HG02798 (cell line): ENCODE measurements at regions not wholly inside any gene's neighbourhood (a gene's known extent, or its start where the extent isn't known, plus 50 kb on each side); places are given as distances from the start of the nearest gene placed in this dataset.
"Not testable (repeated sequence)": the region's sequence is repeated elsewhere in the genome, so short reads cannot be mapped to it uniquely, and the experiment has no call there.

Experiments used
- ATAC-seq: cut with Tn5 transposase; IDR thresholded peaks from one replicate; pipeline ENCODE4 v1.9.1; 2021; ENCODE audit warnings: mild to moderate bottlenecking; ENCODE audit not compliant: unreplicated experiment, poor library complexity

DNA sequence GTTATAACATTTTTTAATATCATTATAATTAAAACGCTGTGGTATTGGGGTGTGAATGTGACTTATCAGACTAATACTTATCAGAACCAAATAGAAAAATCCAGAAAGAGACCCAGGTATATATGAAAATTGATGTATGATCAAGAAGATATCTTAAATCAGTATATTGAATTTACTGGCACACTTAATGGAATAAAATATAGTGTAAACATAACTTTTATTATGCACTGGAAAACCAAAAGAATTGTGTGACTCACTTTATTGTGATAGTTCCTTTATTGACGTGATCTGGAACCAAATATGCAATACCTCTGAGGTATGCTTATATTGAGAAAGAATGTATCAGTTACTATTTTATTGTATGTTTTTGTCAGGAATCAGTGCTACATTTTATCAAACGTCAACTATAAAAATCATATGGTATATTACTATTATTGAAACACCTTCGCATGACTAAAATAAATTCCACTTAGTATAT lies 250.7 kb upstream of the SPOPL start:
- ATAC-seq = not testable (repeated sequence)

GRCh38 chr2:138252587-138252986 lies 249.0 kb upstream of the SPOPL start:
- no peak for ATAC-seq

GRCh38 chr2:138255670-138256069 lies 245.9 kb upstream of the SPOPL start:
- no peak for ATAC-seq

DNA sequence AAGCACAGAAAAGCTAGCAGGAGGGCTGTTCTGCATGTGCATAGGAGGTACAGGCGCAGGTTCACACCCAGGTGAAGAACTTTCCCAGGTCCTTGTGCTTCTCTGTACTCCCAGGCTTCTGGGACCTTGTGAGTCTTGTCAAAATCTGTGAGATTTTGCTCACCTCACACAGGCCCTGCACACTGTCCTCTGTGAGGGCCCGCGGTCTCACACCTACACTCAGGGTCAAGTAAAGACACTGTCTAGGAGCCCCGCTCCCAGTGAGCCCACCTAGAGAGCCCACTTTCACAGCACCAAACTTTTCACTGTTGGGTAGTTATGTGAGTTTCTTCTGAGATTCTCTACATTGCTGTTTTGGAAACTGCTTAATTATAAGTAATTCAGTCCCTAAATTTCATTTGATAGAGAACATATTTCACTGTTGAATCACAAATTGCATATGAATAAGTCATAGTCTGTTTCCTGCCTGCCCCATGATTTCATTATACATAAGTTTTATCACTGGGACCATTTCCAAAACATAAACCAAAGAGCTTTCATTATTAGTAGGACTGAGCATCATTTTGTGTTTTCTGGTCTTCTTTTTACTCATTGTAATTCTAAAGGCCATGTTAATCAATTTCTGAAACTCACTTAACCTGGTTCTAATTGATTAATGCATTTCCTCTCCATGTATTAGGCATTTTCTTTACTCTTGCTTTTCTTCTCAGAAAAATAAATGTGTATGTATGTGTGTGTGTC lies 234.2 kb upstream of the SPOPL start:
- ATAC-seq = peak; percentile 78

DNA sequence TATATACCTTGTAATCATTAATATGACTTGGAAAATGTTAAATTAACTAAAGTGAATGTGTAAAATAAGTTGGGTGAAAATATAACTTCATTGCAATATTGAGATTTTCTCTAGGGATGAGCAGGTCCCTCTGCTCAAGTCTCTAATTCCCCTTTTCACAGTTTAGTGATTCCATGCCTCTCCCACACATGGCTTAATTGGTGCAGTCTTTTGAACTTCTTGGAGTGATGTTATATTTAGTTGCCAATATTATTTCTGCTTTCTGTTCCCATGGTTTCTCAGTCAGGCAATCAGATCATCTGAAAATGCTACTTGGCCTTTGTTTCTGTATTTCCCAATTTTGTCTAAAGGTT lies 233.7 kb upstream of the SPOPL start:
- peak; percentile 22 for ATAC-seq

GRCh38 chr2:138269765-138270164 lies 231.8 kb upstream of the SPOPL start:
- no peak for ATAC-seq

GRCh38 chr2:138271467-138271866 lies 230.1 kb upstream of the SPOPL start:
- ATAC-seq = no peak

GRCh38 chr2:138272524-138273195 lies 228.9 kb upstream of the SPOPL start:
- ATAC-seq = no peak

DNA sequence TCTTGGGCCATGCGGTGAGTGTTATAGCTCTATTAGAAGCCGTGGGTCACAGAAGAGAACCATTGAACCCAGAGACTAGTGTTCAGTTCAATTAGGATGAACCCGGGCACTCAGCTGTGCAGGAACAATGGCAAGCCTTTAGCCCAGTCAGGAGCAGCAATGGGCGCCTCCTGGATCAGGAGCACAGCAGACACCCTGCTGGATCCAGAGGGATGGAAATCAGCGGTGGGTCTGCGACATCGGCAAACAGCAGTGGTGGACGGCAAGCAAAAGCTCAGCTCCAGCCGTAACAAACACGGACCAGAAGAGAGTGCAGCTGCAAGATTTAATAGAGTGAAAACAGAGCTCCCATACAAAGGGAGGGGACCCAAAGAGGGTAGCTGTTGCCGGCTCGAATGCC lies 228.3 kb upstream of the SPOPL start:
- ATAC-seq = not testable (repeated sequence)

DNA sequence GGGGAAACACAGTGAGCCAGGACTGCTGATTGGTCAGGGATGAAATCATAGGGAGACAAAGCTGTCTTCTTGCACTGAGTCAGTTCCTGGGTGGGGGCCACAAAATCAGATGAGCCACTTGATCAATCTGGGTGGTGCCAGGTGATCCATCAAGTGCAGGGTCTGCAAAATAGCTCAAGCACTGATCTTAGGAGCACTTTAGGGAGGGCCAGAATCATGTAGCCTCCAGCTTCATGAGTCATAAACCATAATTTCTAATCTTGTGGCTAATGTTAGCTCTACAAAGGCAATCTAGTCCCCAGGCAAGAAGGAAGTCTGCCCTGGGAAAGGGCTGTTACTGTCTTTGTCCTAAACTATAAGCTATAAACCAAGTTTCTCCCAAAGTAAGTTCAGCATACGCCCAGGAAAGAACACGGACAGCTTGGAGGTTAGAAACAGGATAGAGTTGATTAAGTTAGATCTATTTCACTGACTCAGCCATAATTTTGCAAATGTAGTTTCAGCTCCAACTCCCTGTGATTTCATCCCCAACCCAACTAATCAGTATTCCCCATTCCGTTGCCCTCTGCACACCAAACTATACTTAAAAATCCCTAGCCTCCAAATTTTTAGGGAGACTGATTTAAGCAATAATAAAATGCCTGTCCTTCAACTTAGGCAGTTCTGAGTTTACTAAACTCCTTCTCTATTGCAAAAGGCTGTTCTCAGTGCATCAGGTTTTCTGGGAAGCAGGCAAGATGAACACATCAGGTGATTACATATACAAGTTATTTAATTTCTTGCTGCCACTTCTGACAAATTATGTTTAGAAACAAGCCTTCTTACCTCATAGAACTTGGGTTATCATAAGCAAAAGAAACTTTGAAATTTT lies 226.9 kb upstream of the SPOPL start:
- ATAC-seq = no peak

- no peak for ATAC-seq
Observed at GRCh38 chr2:138275292-138275690, 226.3 kb upstream of the SPOPL start.

DNA sequence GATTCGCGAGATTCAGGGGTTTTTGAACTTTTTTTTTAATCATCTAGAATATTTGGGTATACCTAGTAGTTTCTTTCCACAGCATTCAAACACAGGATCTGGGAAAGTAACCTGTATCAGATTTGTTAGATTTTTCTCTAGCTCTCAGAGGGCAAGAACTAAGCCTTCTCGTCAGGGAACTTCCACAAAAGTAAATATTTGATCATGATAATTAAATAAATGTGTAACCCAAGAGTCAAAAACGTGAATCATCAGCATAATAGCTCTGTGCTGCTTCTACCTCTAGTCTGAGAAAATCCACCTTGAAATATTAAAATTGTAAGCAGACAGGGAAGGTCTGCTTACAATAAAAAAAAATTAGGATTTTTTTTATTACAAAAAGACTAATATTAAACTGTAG lies 225.7 kb upstream of the SPOPL start:
- no peak for ATAC-seq

GRCh38 chr2:138276339-138276738 lies 225.2 kb upstream of the SPOPL start:
- no peak for ATAC-seq

GRCh38 chr2:138277062-138277461 lies 224.5 kb upstream of the SPOPL start:
- no peak for ATAC-seq

DNA sequence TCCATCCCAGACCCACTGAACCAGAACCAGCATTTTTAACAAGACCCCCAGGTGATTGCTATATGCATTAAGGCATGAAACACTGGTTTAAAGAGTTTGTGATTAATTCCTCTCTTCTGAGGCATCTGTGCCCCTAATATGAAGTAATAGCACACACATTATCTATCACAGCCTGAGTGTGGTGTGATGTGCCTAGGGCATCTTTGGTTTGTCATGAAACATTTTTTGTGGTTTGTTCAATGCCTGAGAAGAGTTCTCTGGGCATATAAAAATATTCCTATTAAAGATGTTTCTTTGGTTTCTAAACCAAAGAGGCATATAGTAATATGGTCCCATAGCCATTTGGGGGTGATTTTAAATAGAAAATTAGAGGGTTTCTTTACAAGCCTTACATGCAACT lies 221.7 kb upstream of the SPOPL start:
- no peak for ATAC-seq

DNA sequence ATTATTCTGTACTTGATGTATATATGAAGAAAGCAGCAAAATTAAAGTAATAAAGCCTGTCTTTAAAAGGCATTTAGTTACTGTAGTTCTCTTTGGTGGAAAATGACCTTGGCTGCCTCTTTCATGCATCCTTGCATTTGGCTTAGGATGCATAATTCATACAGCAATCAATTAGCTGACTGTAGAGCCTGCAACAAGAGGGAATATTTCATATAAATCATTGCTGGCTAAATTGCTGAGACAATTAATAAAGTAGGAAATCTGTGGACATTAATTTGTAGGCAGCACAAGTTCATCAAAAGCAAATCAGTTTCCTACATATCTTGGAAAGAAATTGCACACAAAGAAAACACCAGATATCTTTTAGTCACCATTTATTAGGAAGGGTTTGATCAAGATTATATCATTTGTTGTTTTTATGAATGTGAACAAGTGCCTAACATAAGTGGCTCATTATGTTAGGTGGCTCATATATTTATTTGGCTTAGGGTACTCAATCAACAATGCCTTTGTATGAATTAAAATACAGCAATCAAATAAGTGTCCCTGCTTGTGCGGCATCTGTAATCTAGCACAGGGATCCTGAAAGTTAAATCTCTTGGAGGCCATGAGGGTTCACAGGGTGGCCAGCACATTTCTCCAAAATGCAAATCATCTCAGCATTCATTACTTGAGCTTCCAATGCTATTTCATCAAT lies 220.4 kb upstream of the SPOPL start:
- ATAC-seq = no peak

DNA sequence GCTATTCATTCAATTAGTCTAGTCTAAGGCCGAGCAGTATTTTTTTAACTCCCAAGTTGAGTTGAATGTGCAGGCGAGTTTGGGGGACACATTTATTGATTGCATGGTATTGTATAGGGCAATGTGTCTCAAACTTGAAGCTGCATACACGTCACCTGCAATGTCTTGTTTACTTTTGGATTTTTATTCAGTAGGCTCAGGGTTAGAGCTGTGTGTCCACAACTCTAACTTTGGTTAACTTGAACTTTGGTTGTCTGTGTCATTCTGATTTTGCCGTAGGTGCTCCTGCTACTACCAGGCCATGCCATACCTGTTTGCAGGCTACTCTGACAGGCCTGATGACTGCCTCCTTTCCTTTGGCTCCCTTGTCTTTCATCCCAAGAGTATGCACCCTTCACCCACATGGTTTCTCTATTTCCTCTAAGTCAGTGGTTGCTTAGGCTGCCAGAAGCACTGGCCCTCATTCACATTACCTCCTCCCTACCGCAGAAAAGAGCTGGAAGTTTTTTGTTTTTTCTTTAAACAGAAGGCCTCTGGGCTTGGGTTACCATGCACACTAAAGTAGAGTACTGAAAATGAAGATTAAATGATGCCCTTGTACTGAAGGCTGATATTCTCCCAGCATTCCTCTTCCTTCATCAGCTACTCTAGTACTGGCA lies 219.4 kb upstream of the SPOPL start:
- no peak for ATAC-seq

GRCh38 chr2:138291805-138292204 lies 209.8 kb upstream of the SPOPL start:
- ATAC-seq = no peak

DNA sequence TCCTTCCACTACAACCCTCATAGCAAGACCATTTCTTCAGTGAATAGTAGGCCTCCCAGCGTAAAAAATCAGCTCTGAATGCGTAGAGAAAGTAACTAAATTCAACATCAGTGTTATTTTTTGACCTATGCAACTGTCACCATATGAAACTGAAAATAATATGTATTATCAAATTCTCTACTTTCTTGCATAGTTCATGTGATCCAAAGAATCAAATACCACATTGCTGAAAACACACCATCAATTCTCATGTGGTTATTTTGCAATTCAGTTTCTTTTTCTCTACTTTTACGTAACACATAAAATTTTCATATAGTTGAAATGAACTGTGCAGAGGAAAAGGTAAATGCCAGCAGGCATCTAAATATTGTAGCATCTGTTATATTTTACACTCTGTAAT lies 208.5 kb upstream of the SPOPL start:
- ATAC-seq = no peak

- no peak for ATAC-seq
Observed at GRCh38 chr2:138293549-138293948, 208.0 kb upstream of the SPOPL start.
